ENCODE measurements at regions not wholly inside any gene's neighbourhood (a gene's known extent, or its start where the extent isn't known, plus 50 kb on each side); places are given as distances from the start of the nearest gene placed in this dataset.

DNA sequence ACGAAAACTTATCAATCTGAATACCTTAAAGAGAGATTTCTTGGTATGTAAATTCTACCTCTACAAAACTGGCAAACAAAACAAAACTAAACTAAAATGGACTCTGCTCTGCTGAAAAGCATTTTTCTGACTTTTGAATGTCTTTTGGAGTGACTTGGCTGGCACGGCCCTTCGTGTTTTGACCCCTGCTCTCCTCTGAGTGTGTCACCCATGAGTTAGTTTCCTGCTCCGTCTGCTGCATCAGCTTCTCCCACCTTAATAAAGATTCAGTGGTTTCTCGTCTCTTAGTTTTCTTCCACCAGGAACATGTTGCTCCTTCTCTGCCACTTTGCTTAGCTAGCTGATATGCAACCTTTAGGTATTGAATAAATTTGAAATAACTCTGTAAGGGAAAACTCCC lies 1084.0 kb upstream of the CDH18 start:
- TF ChIP-seq, protein P1, sequence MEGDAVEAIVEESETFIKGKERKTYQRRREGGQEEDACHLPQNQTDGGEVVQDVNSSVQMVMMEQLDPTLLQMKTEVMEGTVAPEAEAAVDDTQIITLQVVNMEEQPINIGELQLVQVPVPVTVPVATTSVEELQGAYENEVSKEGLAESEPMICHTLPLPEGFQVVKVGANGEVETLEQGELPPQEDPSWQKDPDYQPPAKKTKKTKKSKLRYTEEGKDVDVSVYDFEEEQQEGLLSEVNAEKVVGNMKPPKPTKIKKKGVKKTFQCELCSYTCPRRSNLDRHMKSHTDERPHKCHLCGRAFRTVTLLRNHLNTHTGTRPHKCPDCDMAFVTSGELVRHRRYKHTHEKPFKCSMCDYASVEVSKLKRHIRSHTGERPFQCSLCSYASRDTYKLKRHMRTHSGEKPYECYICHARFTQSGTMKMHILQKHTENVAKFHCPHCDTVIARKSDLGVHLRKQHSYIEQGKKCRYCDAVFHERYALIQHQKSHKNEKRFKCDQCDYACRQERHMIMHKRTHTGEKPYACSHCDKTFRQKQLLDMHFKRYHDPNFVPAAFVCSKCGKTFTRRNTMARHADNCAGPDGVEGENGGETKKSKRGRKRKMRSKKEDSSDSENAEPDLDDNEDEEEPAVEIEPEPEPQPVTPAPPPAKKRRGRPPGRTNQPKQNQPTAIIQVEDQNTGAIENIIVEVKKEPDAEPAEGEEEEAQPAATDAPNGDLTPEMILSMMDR (IDR thresholded peaks at IDR 0.05): no peak
- TF ChIP-seq ZFX (IDR thresholded peaks at IDR 0.05; ENCODE audit: borderline replicate concordance): no peak
